Sigmoid colon (tissue), 6 donors: ENCODE measurements at regions not wholly inside any gene's neighbourhood (a gene's known extent, or its start where the extent isn't known, plus 50 kb on each side); places are given as distances from the start of the nearest gene placed in this dataset.

ENCODE experiments used
- DNase-seq: peaks from one replicate; pipeline ENCODE4 v3.0.0-alpha.2; 2019
- H3K27ac ChIP-seq, 4 donors: fragments of 200-600 bp; sonication (generic); one replicate each; pipeline ENCODE4 v1.5.1; 2016 to 2019; ENCODE audit warnings: mild to moderate bottlenecking in 1 of 4
- H3K27me3 ChIP-seq, 3 donors: fragments of 200-600 bp; sonication (generic); one replicate each; pipeline ENCODE4 v1.5.1; 2019; ENCODE audit warnings: mild to moderate bottlenecking in 1 of 3
- H3K36me3 ChIP-seq, 4 donors: fragments of 200-600 bp; sonication (generic); one replicate each; pipeline ENCODE4 v1.5.1; 2016 to 2019
- H3K4me1 ChIP-seq, 4 donors: fragments of 200-600 bp; sonication (generic); one replicate each; pipeline ENCODE4 v1.5.1; 2017 to 2019
- H3K4me3 ChIP-seq, 4 donors: fragments of 200-600 bp; sonication (generic); one replicate each; pipeline ENCODE4 v1.5.1; 2017 to 2019; ENCODE audit warnings: mild to moderate bottlenecking in 2 of 4, moderate library complexity in 1 of 4
- H3K9me3 ChIP-seq, 4 donors: fragments of 200-600 bp in 3 of 4; sonication (generic) in 3 of 4; one replicate each; pipeline versions ENCODE4 v1.5.1 to v1.6.1; 2013 to 2019
- EP300 ChIP-seq, 4 donors: sonication (generic); formaldehyde crosslinking; IDR thresholded peaks; one replicate each; pipeline ENCODE4 v1.6.1; 2017; ENCODE audit warnings: antibody characterized with exemption in 4 of 4
- POLR2A ChIP-seq, 2 donors: fragments of 450-650 bp; IDR thresholded peaks; one replicate each; pipeline ENCODE4 v1.6.1; 2016; ENCODE audit warnings: antibody characterized with exemption in 2 of 2, mild to moderate bottlenecking in 2 of 2, moderate library complexity in 2 of 2
- POLR2AphosphoS5 ChIP-seq, 4 donors: sonication (generic); formaldehyde crosslinking; IDR thresholded peaks; one replicate each; pipeline ENCODE4 v1.6.1; 2017; ENCODE audit warnings: antibody characterized with exemption in 4 of 4
- WGBS, 2 donors: extraction: QIAGEN DNeasy Blood & Tissue Kit; methylation state at CpG; one replicate each; pipeline ENCODE4 v1.1.7; 2013; 5-methylcytosine and 5-hydroxymethylcytosine counted together
- intact Hi-C: fragments of 100-400 bp; cut with DNase I; formaldehyde crosslinking; loops from one replicate; pipeline ENCODE4 v1.15.1; 2023
- TF ChIP-seq, protein P1 (sequence below), 4 experiments: fragments of 450-650 bp in 3 of 4; fragments of 200-600 bp in 1 of 4; IDR thresholded peaks; one replicate each; pipeline ENCODE4 v1.5.1; 2016 to 2019; ENCODE audit warnings: antibody characterized with exemption in 4 of 4, mild to moderate bottlenecking in 3 of 4, moderate library complexity in 2 of 4
- donor health status: healthy with polysubstance abuse.
- donor health status: healthy.

DNA sequence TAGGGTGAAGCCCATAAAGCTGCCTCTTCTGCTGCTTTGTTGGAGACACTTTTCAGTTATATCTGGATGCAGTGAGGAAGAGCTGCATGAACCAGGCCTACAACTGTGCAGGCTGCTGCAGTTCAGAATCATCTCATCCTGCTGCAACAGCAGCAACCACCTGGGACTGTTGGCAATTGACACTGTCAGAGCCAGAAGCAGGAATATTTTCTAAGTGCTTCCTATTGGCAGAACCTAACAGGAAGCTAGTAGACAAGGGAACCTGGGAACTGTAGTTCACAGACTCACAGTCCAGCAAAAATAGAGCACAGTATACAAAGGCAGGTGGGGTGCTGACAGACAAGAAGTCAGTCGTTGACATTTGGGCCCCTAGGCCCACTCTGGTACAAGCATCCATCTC lies 452.9 kb upstream of the SPRED2 start:
- Histone ChIP-seq H3K27ac (no peak overlapping the region), H3K27me3 (no peaks in the 10 kb centered on the region), H3K4me1 (no peaks in the 10 kb centered on the region), H3K4me3 (no peak overlapping the region), H3K9me3 (no peaks in the 10 kb centered on the region), H3K36me3 (no peaks in the 10 kb centered on the region)
- 63 to 64% methylated on average over 1 of the region's 1 CpG for WGBS, 2 donors
- DNase-seq = no peak
- TF ChIP-seq EP300 (IDR thresholded peaks at IDR 0.05) = no peak
- TF ChIP-seq POLR2A (IDR thresholded peaks at IDR 0.05) = no peak
- TF ChIP-seq, protein P1, sequence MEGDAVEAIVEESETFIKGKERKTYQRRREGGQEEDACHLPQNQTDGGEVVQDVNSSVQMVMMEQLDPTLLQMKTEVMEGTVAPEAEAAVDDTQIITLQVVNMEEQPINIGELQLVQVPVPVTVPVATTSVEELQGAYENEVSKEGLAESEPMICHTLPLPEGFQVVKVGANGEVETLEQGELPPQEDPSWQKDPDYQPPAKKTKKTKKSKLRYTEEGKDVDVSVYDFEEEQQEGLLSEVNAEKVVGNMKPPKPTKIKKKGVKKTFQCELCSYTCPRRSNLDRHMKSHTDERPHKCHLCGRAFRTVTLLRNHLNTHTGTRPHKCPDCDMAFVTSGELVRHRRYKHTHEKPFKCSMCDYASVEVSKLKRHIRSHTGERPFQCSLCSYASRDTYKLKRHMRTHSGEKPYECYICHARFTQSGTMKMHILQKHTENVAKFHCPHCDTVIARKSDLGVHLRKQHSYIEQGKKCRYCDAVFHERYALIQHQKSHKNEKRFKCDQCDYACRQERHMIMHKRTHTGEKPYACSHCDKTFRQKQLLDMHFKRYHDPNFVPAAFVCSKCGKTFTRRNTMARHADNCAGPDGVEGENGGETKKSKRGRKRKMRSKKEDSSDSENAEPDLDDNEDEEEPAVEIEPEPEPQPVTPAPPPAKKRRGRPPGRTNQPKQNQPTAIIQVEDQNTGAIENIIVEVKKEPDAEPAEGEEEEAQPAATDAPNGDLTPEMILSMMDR (IDR thresholded peaks at IDR 0.05) = no peak
- no peak for TF ChIP-seq POLR2AphosphoS5 (IDR thresholded peaks at IDR 0.05)
- intact Hi-C loops = no loop called here

DNA sequence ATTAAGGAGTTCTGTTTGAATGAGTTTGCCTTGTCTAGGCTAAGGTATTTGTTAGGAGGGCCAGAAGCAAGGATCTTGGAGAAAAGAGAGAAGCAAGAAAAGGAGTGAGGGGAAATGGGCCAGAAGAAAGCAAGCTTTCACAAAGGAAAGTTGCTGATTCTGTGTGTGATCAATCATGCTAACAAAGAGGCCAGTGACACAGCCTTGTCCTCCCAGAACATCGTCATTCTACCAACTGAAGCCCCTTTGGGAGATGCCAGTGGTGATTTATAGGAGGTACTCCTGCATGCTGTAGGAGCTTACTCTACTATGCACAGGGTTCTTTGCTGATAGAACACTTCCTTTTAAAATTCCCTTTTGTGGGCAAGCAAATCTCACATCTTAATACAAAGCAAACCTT lies 449.2 kb upstream of the SPRED2 start:
- H3K4me1 ChIP-seq = peaks cover 0 to 9% (median 0%) of the 10 kb centered on the region in 4 donors
- no peak overlapping the region for H3K4me3 ChIP-seq
- H3K36me3 ChIP-seq = no peaks in the 10 kb centered on the region
- H3K27me3 ChIP-seq = no peaks in the 10 kb centered on the region
- no peak overlapping the region for H3K27ac ChIP-seq
- TF ChIP-seq POLR2A (IDR thresholded peaks at IDR 0.05) (no peak), POLR2AphosphoS5 (IDR thresholded peaks at IDR 0.05) (no peak), EP300 (IDR thresholded peaks at IDR 0.05) (no peak)
- TF ChIP-seq, protein P1 (IDR thresholded peaks at IDR 0.05) = no peak
- no peaks in the 10 kb centered on the region for H3K9me3 ChIP-seq
- WGBS, 2 donors = 36 to 44% methylated on average over 1 of the region's 1 CpG
- intact Hi-C loops = no loop called here
- DNase-seq = no peak

DNA sequence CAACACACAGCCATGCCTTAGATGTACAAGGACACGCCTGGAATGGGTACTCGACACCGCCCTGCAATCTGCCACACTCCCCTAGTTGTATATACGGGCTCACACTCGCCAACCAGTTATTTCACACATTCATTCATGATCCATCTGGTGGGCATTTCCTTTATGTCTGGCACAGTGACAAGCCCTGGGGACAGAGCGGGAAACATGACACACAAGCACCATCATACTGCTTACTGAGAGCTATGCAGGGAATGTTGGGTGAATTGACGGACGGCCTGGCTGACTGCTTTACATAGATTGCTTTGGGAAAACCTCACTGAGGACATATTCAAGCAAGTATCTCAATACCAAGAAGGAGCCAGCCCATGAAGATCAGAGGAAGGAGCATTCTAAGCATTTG lies 448.0 kb upstream of the SPRED2 start:
- H3K9me3 ChIP-seq = no peaks in the 10 kb centered on the region
- H3K27me3 ChIP-seq = no peaks in the 10 kb centered on the region
- TF ChIP-seq POLR2A (IDR thresholded peaks at IDR 0.05) (no peak), POLR2AphosphoS5 (IDR thresholded peaks at IDR 0.05) (no peak), EP300 (IDR thresholded peaks at IDR 0.05) (no peak)
- TF ChIP-seq, protein P1 (IDR thresholded peaks at IDR 0.05) = no peak
- no peak overlapping the region for H3K27ac ChIP-seq
- no peak overlapping the region for H3K4me3 ChIP-seq
- no peaks in the 10 kb centered on the region for H3K36me3 ChIP-seq
- 82 to 88% methylated on average over 8 of the region's 8 CpGs for WGBS, 2 donors
- intact Hi-C loops = no loop called here
- H3K4me1 ChIP-seq = peaks cover 0 to 12% (median 0%) of the 10 kb centered on the region in 4 donors
- no peak for DNase-seq

DNA sequence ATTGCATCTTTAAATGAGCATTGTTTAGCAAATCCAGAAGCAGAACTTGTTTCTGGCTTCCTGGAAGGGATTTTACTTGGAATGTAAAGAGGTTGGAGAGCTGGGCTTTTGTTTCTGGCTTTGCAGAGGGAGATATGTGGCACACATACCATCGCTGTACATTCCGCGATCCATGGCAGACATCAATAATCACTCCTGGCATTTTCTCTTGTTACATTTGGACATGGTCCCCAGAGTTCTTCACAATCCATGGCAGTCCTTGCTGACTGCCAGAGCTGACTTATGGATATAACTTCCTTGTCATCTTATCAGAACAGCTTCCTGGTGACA lies 445.6 kb upstream of the SPRED2 start:
- 67 to 70% methylated on average over 3 of the region's 3 CpGs for WGBS, 2 donors
- H3K27ac ChIP-seq = no peak overlapping the region
- H3K4me3 ChIP-seq = no peak overlapping the region
- peaks cover 0 to 12% (median 0%) of the 10 kb centered on the region in 4 donors for H3K4me1 ChIP-seq
- no peaks in the 10 kb centered on the region for H3K9me3 ChIP-seq
- no peaks in the 10 kb centered on the region for H3K36me3 ChIP-seq
- TF ChIP-seq EP300 (IDR thresholded peaks at IDR 0.05) (no peak), POLR2AphosphoS5 (IDR thresholded peaks at IDR 0.05) (no peak), POLR2A (IDR thresholded peaks at IDR 0.05) (no peak)
- TF ChIP-seq, protein P1 (IDR thresholded peaks at IDR 0.05) = no peak
- intact Hi-C loops = no loop called here
- DNase-seq = no peak
- no peaks in the 10 kb centered on the region for H3K27me3 ChIP-seq

DNA sequence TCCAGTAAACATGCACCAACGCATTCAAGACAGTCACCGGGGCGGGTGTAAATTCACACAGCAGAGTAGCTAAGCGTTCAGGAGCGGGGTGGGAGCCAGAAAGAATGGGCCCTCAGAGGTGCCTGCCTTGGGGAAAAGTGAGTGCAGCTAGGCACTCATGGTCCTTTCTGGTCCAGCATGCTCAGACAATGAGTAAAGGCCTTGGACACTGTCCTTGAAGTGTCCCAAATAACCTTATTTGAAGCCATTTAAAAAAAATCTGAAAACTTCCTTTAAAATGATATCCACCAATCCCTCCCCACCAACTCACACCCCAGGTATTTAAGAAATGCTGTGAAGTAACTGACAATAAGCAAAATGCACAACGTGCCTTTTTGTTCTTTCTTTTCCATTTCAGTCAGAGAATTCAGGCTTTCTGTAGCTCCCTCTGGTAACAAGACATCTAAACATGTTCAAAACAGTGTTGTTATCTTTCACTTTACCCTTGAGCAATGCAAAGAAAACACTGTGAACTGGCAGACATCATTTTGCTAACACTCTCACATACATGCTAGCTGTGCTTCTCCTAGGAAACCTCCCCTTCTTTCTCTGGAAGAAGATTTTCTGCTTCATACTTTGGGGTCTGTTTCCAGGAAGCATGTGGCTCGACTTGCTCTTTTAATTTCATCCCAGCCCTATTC lies 445.1 kb upstream of the SPRED2 start:
- no peak for DNase-seq
- H3K27ac ChIP-seq = no peak overlapping the region
- H3K4me3 ChIP-seq = no peak overlapping the region
- peaks cover 0 to 12% (median 0%) of the 10 kb centered on the region in 4 donors for H3K4me1 ChIP-seq
- 75 to 77% methylated on average over 7 of the region's 7 CpGs for WGBS, 2 donors
- H3K9me3 ChIP-seq = no peaks in the 10 kb centered on the region
- TF ChIP-seq EP300 (IDR thresholded peaks at IDR 0.05) (no peak), POLR2A (IDR thresholded peaks at IDR 0.05) (no peak), POLR2AphosphoS5 (IDR thresholded peaks at IDR 0.05) (no peak)
- TF ChIP-seq, protein P1 (IDR thresholded peaks at IDR 0.05) = no peak
- H3K36me3 ChIP-seq = no peaks in the 10 kb centered on the region
- intact Hi-C loops = no loop called here
- no peaks in the 10 kb centered on the region for H3K27me3 ChIP-seq
